Smooth muscle cell (in vitro differentiated cells): ENCODE measurements at regions not wholly inside any gene's neighbourhood (a gene's known extent, or its start where the extent isn't known, plus 50 kb on each side); places are given as distances from the start of the nearest gene placed in this dataset.

Source experiments
- DNase-seq: peaks from one replicate; lab custom pipeline; 2025; ENCODE audit not compliant: unreplicated experiment; lab: John Stamatoyannopoulos, UW
- H2AFZ ChIP-seq: fragments of 200-600 bp; sonication (generic); 2 replicates; pipeline ENCODE4 v1.6.0; 2016; ENCODE audit warnings: antibody characterized with exemption, low read depth, mild to moderate bottlenecking
- H3F3A ChIP-seq: fragments of 200-600 bp; sonication (generic); 2 replicates; pipeline ENCODE4 v1.6.0; 2017; ENCODE audit warnings: antibody characterized with exemption, low read depth
- H3K27ac ChIP-seq: fragments of 200-600 bp; sonication (generic); 2 replicates; pipeline ENCODE4 v1.5.1; 2016; ENCODE audit warnings: low read depth, mild to moderate bottlenecking
- H3K27me3 ChIP-seq: fragments of 200-600 bp; sonication (generic); 2 replicates; pipeline ENCODE4 v1.6.1; 2016; ENCODE audit warnings: low read depth, mild to moderate bottlenecking
- H3K36me3 ChIP-seq: fragments of 200-600 bp; sonication (generic); 2 replicates; pipeline ENCODE4 v1.5.1; 2016; ENCODE audit warnings: low read depth
- H3K4me1 ChIP-seq: fragments of 200-600 bp; sonication (generic); 2 replicates; pipeline ENCODE4 v1.5.1; 2016; ENCODE audit warnings: low read depth
- H3K4me2 ChIP-seq: fragments of 200-600 bp; sonication (generic); 2 replicates; pipeline ENCODE4 v1.6.0; 2016; ENCODE audit warnings: mild to moderate bottlenecking
- H3K4me3 ChIP-seq: fragments of 200-600 bp; sonication (generic); 2 replicates; pipeline ENCODE4 v1.5.1; 2016; ENCODE audit warnings: mild to moderate bottlenecking
- H3K79me2 ChIP-seq: fragments of 200-600 bp; sonication (generic); 2 replicates; pipeline ENCODE4 v1.6.0; 2016; ENCODE audit warnings: low read depth, mild to moderate bottlenecking
- H3K9ac ChIP-seq: fragments of 200-600 bp; sonication (generic); 2 replicates; pipeline ENCODE4 v1.6.0; 2016; ENCODE audit warnings: low read depth
- H3K9me3 ChIP-seq: fragments of 200-600 bp; sonication (generic); replicated peaks from 2 replicates; pipeline ENCODE4 v1.5.1; 2016; ENCODE audit warnings: low read depth
- H4K20me1 ChIP-seq: fragments of 200-600 bp; sonication (generic); 2 replicates; pipeline ENCODE4 v1.6.0; 2016; ENCODE audit warnings: low read depth
- WGBS: methylation state at CpG from one replicate; pipeline ENCODE4 v1.1.7; 2016; ENCODE audit warnings: low lambda C conversion rate; 5-methylcytosine and 5-hydroxymethylcytosine counted together
- TF ChIP-seq, protein P1 (sequence below): fragments of 200-600 bp; sonication (generic); IDR thresholded peaks from 2 replicates; pipeline ENCODE4 v1.5.1; 2017; ENCODE audit warnings: borderline replicate concordance, mild to moderate bottlenecking, antibody characterized with exemption; ENCODE audit not compliant: insufficient read depth, poor library complexity, severe bottlenecking

DNA sequence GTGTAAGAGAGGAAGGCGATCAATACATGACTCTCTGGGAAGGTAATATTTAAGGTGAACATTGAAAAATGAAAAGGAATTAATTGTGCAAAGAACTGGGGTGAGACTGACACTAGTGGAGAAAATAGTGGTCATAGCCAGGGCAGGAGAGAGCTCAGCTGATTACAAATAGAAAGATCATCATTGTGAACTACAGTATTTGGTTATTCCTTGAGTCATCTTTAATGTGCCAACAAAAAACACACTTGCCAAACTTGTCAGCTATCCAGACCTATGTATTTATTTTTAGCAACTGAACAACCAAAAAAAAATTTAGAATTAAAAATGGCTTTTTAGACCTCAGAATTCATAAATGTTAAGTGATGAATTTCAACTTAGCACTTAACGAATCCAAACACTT lies 749.8 kb upstream of the CDH9 start:
- 93% methylated on average over 2 of the region's 2 CpGs for WGBS

DNA sequence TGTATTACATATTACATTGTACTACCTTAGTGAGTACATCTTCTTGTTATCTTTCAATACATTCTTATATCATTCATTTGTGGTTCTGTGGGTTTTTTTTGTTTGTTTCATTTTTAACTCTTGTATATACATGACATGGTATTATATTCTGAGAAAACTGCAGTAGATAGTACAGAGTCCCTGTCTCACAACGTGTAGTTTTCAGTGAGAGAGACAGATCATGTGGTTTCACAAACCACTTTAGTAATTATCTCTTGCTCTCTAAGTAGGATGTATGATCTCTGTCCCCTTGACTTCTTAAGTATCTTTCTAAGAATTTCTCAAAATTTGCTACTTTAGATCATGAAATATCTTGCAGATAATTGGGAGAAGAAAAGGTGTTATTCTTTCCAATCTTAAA lies 745.9 kb upstream of the CDH9 start:
- Histone ChIP-seq H3K27ac (no peak overlapping the region), H3K4me3 (no peak overlapping the region), H3K4me1 (no peaks in the 10 kb centered on the region), H3K27me3 (no peaks in the 10 kb centered on the region), H3K79me2 (no peaks in the 10 kb centered on the region), H3K4me2 (no peak overlapping the region), H3K9me3 (no peaks in the 10 kb centered on the region), H3F3A (no peaks in the 10 kb centered on the region), H3K36me3 (no peaks in the 10 kb centered on the region), H4K20me1 (no peaks in the 10 kb centered on the region), H3K9ac (no peak overlapping the region), H2AFZ (no peak overlapping the region)
- 89% methylated on average over 1 of the region's 1 CpG for WGBS
- TF ChIP-seq, protein P1, sequence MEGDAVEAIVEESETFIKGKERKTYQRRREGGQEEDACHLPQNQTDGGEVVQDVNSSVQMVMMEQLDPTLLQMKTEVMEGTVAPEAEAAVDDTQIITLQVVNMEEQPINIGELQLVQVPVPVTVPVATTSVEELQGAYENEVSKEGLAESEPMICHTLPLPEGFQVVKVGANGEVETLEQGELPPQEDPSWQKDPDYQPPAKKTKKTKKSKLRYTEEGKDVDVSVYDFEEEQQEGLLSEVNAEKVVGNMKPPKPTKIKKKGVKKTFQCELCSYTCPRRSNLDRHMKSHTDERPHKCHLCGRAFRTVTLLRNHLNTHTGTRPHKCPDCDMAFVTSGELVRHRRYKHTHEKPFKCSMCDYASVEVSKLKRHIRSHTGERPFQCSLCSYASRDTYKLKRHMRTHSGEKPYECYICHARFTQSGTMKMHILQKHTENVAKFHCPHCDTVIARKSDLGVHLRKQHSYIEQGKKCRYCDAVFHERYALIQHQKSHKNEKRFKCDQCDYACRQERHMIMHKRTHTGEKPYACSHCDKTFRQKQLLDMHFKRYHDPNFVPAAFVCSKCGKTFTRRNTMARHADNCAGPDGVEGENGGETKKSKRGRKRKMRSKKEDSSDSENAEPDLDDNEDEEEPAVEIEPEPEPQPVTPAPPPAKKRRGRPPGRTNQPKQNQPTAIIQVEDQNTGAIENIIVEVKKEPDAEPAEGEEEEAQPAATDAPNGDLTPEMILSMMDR: no peak
- no peak for DNase-seq

More for the DNA sequence above, 749.8 kb upstream of the CDH9 start:
- TF ChIP-seq, protein P1: no peak
- no peaks in the 10 kb centered on the region for H3F3A ChIP-seq
- no peak for DNase-seq
- no peak overlapping the region for H3K27ac ChIP-seq
- no peaks in the 10 kb centered on the region for H3K79me2 ChIP-seq
- no peaks in the 10 kb centered on the region for H4K20me1 ChIP-seq
- H3K4me3 ChIP-seq: no peak overlapping the region
- no peaks in the 10 kb centered on the region for H3K36me3 ChIP-seq
- no peaks in the 10 kb centered on the region for H3K27me3 ChIP-seq
- no peak overlapping the region for H3K9ac ChIP-seq
- no peaks in the 10 kb centered on the region for H3K4me1 ChIP-seq
- H3K9me3 ChIP-seq: no peaks in the 10 kb centered on the region
- H2AFZ ChIP-seq: no peak overlapping the region
- no peak overlapping the region for H3K4me2 ChIP-seq

DNA sequence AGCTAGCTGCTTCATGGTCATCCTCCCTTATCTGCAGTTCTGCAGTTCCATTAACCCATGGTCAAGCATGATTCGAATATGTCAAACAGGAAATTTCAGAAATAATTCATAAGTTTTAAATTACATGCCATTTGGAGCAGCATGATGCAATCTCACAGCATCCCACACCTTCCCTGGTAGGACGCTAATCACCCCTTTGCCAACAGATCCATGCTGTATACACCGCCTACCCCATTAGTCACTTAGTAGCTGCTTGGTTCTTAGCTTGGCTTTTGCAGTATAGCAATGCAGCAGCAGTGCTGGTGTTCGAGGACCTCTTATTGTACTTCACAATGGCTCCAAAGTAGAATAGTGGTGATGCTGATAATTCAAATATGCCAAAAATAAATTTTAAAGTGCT lies 739.7 kb upstream of the CDH9 start:
- no peaks in the 10 kb centered on the region for H3K79me2 ChIP-seq
- H3K4me1 ChIP-seq: no peaks in the 10 kb centered on the region
- H3K4me3 ChIP-seq: no peak overlapping the region
- DNase-seq: no peak
- TF ChIP-seq, protein P1: no peak
- 82% methylated on average over 4 of the region's 4 CpGs for WGBS
- H3F3A ChIP-seq: no peaks in the 10 kb centered on the region
- H3K27ac ChIP-seq: no peak overlapping the region
- H3K9ac ChIP-seq: no peak overlapping the region
- H3K36me3 ChIP-seq: no peaks in the 10 kb centered on the region
- no peaks in the 10 kb centered on the region for H3K9me3 ChIP-seq
- H4K20me1 ChIP-seq: no peaks in the 10 kb centered on the region
- no peak overlapping the region for H3K4me2 ChIP-seq
- no peak overlapping the region for H2AFZ ChIP-seq
- H3K27me3 ChIP-seq: no peaks in the 10 kb centered on the region

- no peaks in the 10 kb centered on the region for H3K27me3 ChIP-seq
- no peak for DNase-seq
- H3K9ac ChIP-seq: no peak overlapping the region
- no peaks in the 10 kb centered on the region for H4K20me1 ChIP-seq
- no peaks in the 10 kb centered on the region for H3K79me2 ChIP-seq
- H3K9me3 ChIP-seq: no peaks in the 10 kb centered on the region
- no peak overlapping the region for H3K4me3 ChIP-seq
- no peak overlapping the region for H3K27ac ChIP-seq
- no peak overlapping the region for H2AFZ ChIP-seq
- no peaks in the 10 kb centered on the region for H3K36me3 ChIP-seq
- WGBS: 89% methylated on average over 1 of the region's 1 CpG
- TF ChIP-seq, protein P1: no peak
- H3F3A ChIP-seq: no peaks in the 10 kb centered on the region
- no peak overlapping the region for H3K4me2 ChIP-seq
- no peaks in the 10 kb centered on the region for H3K4me1 ChIP-seq
These were observed 735.2 kb upstream of the CDH9 start for GRCh38 chr5:27773636-27774035.
